Fibroblast of lung (primary cell): ENCODE measurements at regions not wholly inside any gene's neighbourhood (a gene's known extent, or its start where the extent isn't known, plus 50 kb on each side); places are given as distances from the start of the nearest gene placed in this dataset.
A peak's percentile ranks its signal among the peaks of the same experiment; 100 is the strongest.
"Not testable (repeated sequence)": the region's sequence is repeated elsewhere in the genome, so short reads cannot be mapped to it uniquely, and the experiment has no call there.

Source experiments
- DNase-seq, 2 donors: peaks; one replicate each; pipeline versions ENCODE4 v3.0.0 to v3.0.0-alpha.2; 2010; ENCODE audit warnings: low read depth in 2 of 2
- H2AFZ ChIP-seq: 2 replicates; pipeline ENCODE4 v1.5.1; 2012; ENCODE audit warnings: low read length, control low read depth, inconsistent platforms
- H3K27ac ChIP-seq: 2 replicates; pipeline ENCODE4 v1.5.1; 2011; ENCODE audit warnings: low read length, control low read depth; ENCODE audit not compliant: insufficient read depth
- H3K27me3 ChIP-seq: 2 replicates; pipeline ENCODE4 v1.5.1; 2011; ENCODE audit warnings: mild to moderate bottlenecking, low read length; ENCODE audit not compliant: control insufficient read depth, insufficient read depth
- H3K36me3 ChIP-seq: 2 replicates; pipeline ENCODE4 v1.5.1; 2011; ENCODE audit warnings: low read length; ENCODE audit not compliant: control insufficient read depth, insufficient read depth
- H3K4me1 ChIP-seq: 2 replicates; pipeline ENCODE4 v1.5.1; 2011; ENCODE audit warnings: low read length; ENCODE audit not compliant: control insufficient read depth, insufficient read depth; ENCODE audit errors: extremely low read depth
- H3K4me2 ChIP-seq: 2 replicates; pipeline ENCODE4 v1.5.1; 2011; ENCODE audit warnings: low read length, control low read depth; ENCODE audit not compliant: insufficient read depth; ENCODE audit errors: extremely low read depth
- H3K4me3 ChIP-seq, 4 experiments: fragments of 200-600 bp in 1 of 4; sonication (generic) in 1 of 4; replicated peaks in 1 of 4; 2 replicates each; pipeline ENCODE4 v1.5.1; 2011 to 2016; ENCODE audit warnings: low read length in 4 of 4, low read depth in 3 of 4, mild to moderate bottlenecking in 3 of 4, control low read depth in 2 of 4, inconsistent platforms in 1 of 4, mixed read lengths in 1 of 4; ENCODE audit not compliant: insufficient read depth in 1 of 4; ENCODE audit errors: control extremely low read depth in 1 of 4
- H3K79me2 ChIP-seq: 2 replicates; pipeline ENCODE4 v1.5.1; 2012; ENCODE audit warnings: mild to moderate bottlenecking, low read length, inconsistent platforms; ENCODE audit not compliant: control insufficient read depth, insufficient read depth
- H3K9ac ChIP-seq: 2 replicates; pipeline ENCODE4 v1.5.1; 2011; ENCODE audit warnings: mild to moderate bottlenecking, low read length, control low read depth; ENCODE audit not compliant: insufficient read depth
- H3K9me3 ChIP-seq: 2 replicates; pipeline ENCODE4 v1.5.1; 2012; ENCODE audit warnings: low read depth, low read length; ENCODE audit not compliant: control insufficient read depth, insufficient read depth
- H4K20me1 ChIP-seq: 2 replicates; pipeline ENCODE4 v1.5.1; 2011; ENCODE audit warnings: low read length; ENCODE audit not compliant: control insufficient read depth, insufficient read depth; ENCODE audit errors: extremely low read depth
- EZH2 ChIP-seq: IDR thresholded peaks from 2 replicates; pipeline ENCODE4 v1.5.1; 2012; ENCODE audit warnings: low read length, control low read depth, mild to moderate bottlenecking; ENCODE audit errors: missing control alignments
- TF ChIP-seq, protein P1 (sequence below), 2 donors: IDR thresholded peaks in 1 of 2; conservative IDR thresholded peaks in 1 of 2; 1 replicate in 1 of 2; 2 replicates in 1 of 2; pipeline ENCODE4 v1.5.1; 2011 to 2012; ENCODE audit warnings: low read length in 2 of 2, control low read depth in 1 of 2, inconsistent platforms in 1 of 2, low read depth in 1 of 2, mild to moderate bottlenecking in 1 of 2

DNA sequence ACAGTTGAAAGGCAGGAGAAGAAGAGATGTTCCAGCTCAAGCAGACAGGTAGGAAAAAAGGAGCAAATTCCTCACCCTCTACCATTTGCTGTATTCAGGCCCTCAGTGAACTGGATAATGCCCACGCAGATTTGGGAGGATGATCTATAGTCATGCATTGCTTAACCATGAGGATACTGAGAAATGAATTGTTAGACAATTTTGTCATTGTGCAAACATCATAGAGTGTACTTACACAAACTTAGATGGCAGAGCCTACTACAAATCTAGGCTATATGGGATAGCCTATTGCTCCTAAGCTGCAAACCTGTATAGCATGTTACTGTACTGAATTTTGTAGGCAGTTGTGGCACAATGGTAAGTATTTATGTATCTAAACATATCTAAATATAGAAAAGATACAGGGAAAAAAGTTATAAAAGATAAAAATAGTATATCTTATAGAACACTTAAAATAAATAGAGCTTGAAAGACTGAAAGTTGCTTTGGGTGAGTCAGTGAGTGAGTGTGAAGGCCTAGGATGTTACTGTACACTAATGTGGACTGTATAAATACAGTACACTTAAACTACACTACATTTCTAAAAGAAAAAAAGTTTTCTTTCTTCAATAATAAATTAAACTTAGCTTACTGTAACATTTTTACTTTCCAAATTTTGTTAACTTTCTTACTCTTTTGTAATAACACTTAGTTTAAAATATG lies 672.3 kb downstream of the UTRN start:
- Histone ChIP-seq H3K27ac (no peak overlapping the region), H3K4me3 (no peak overlapping the region), H3K9ac (no peak overlapping the region), H3K9me3 (no peaks in the 10 kb centered on the region), H3K4me2 (no peak overlapping the region), H2AFZ (no peak overlapping the region), H3K4me1 (no peaks in the 10 kb centered on the region), H3K36me3 (no peaks in the 10 kb centered on the region), H3K79me2 (no peaks in the 10 kb centered on the region), H4K20me1 (no peaks in the 10 kb centered on the region), H3K27me3 (no peaks in the 10 kb centered on the region)
- DNase-seq = peak; percentile 30 to 55
- TF ChIP-seq EZH2 = no peak
- TF ChIP-seq, protein P1, sequence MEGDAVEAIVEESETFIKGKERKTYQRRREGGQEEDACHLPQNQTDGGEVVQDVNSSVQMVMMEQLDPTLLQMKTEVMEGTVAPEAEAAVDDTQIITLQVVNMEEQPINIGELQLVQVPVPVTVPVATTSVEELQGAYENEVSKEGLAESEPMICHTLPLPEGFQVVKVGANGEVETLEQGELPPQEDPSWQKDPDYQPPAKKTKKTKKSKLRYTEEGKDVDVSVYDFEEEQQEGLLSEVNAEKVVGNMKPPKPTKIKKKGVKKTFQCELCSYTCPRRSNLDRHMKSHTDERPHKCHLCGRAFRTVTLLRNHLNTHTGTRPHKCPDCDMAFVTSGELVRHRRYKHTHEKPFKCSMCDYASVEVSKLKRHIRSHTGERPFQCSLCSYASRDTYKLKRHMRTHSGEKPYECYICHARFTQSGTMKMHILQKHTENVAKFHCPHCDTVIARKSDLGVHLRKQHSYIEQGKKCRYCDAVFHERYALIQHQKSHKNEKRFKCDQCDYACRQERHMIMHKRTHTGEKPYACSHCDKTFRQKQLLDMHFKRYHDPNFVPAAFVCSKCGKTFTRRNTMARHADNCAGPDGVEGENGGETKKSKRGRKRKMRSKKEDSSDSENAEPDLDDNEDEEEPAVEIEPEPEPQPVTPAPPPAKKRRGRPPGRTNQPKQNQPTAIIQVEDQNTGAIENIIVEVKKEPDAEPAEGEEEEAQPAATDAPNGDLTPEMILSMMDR (conservative IDR thresholded peaks at IDR 0.05 in 1 of 2, IDR thresholded peaks at IDR 0.05 in 1 of 2; ENCODE audit: low read depth in 1 of 2, low read length in 2 of 2) = no peak

DNA sequence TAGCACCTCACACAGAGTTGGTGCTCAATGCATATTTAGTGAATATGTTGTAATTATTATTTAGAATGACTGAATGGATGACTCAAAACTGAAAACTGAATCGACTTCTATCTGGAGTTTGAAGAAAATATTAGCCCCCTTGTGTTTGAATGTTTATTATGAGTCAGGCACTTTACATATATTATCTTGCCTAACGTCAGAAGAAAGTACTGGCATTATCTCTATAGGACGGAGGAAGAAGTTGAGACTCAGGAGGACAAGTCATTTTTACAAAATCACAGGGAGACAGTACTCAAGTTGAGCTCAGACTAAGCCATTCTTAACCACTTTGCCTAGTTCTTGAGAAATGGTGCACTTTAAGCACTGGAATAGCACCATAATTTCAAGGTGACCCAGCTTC lies 684.0 kb downstream of the UTRN start:
- no peaks in the 10 kb centered on the region for H3K4me1 ChIP-seq
- H3K9me3 ChIP-seq = no peaks in the 10 kb centered on the region
- H3K27ac ChIP-seq = no peak overlapping the region
- no peaks in the 10 kb centered on the region for H4K20me1 ChIP-seq
- H3K79me2 ChIP-seq = no peaks in the 10 kb centered on the region
- H3K4me2 ChIP-seq = no peak overlapping the region
- no peaks in the 10 kb centered on the region for H3K27me3 ChIP-seq
- no peak overlapping the region for H2AFZ ChIP-seq
- no peak overlapping the region for H3K9ac ChIP-seq
- DNase-seq = peak in 1 of 2 donors; percentile 26
- TF ChIP-seq, protein P1 (conservative IDR thresholded peaks at IDR 0.05 in 1 of 2, IDR thresholded peaks at IDR 0.05 in 1 of 2; ENCODE audit: low read depth in 1 of 2, low read length in 2 of 2) = no peak
- TF ChIP-seq EZH2 = no peak
- no peaks in the 10 kb centered on the region for H3K36me3 ChIP-seq
- H3K4me3 ChIP-seq = no peak overlapping the region

DNA sequence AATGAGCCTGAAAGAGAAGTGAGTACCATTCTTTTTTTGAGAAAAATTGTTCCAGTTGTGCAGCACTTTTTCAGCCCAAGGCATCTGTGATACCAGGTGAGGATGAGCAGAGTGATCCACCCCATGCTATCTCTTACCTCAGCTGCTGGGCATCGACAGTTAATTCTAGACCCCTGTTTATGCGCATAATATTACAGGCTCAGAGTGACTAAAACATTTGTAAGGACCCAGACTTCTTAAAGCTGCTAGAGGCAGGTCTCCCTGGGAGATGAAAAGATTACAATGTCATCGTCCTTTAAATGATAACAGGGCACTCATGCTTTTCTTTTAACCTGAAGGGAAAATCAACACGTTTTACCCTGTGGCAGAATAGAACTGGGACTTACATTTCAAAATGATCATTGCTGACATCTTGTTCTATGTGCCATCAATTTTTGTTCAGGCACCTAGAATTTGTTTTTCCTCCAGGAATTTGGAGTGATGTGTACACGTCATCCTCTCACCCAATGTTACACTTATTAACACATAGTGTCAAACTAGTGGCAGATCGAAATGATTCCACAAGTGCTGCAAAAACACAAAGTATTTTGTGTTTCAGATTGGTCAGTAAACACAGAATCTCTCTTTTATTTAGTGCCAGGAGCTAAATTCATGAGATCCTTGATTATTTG lies 684.6 kb downstream of the UTRN start:
- DNase-seq = no peak
- Histone ChIP-seq H2AFZ (no peak overlapping the region), H4K20me1 (no peaks in the 10 kb centered on the region), H3K9ac (no peak overlapping the region), H3K79me2 (no peaks in the 10 kb centered on the region), H3K36me3 (no peaks in the 10 kb centered on the region), H3K4me2 (no peak overlapping the region), H3K9me3 (no peaks in the 10 kb centered on the region), H3K27ac (no peak overlapping the region), H3K4me3 (no peak overlapping the region), H3K27me3 (no peaks in the 10 kb centered on the region), H3K4me1 (no peaks in the 10 kb centered on the region)
- TF ChIP-seq EZH2 = no peak
- TF ChIP-seq, protein P1 (conservative IDR thresholded peaks at IDR 0.05 in 1 of 2, IDR thresholded peaks at IDR 0.05 in 1 of 2; ENCODE audit: low read depth in 1 of 2, low read length in 2 of 2) = no peak

DNA sequence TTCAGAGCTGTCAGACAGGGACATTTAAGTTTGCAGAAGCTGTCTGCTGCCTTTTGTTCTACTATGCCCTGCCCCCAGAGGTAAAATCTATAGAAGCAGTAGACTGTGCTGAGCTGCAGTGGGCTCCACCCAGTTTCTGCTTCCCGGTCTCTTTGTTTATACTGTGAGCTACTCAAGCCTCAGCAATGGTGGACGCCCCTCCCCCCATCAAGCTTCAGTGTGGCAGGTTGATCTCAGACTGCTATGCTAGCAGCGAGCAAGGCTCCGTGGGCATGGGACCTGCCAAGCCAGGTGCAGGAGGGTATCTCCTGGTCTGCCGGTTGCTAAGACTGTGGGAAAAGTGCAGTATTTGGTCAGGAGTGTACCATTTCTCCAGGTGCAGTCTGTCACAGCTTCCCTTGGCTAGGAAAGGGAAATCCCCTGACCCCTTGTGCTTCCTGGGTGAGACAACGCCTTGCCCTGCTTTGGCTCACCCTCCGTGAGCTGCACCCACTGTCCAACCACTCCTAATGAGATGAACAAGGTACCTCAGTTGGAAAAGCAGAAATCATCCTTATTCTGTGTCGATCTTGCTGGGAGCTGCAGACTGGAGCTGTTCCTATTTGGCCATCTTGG lies 692.2 kb downstream of the UTRN start:
- not testable (repeated sequence) for H3K27ac ChIP-seq, H3K79me2 ChIP-seq, H4K20me1 ChIP-seq, H3K4me1 ChIP-seq, H3K4me3 ChIP-seq, H3K36me3 ChIP-seq, H3K9me3 ChIP-seq, H3K9ac ChIP-seq, H3K27me3 ChIP-seq
- peak overlapping the region; percentile 48 for H2AFZ ChIP-seq
- DNase-seq = peak; percentile 43 to 58
- H3K4me2 ChIP-seq = peak overlapping the region; percentile 32
